IMR-90 (cell line): ENCODE measurements at regions not wholly inside any gene's neighbourhood (a gene's known extent, or its start where the extent isn't known, plus 50 kb on each side); places are given as distances from the start of the nearest gene placed in this dataset.

Source experiments
- ATAC-seq: fragments of 200-7000 bp; cut with Tn5 transposase; 2 replicates; pipeline ENCODE4 v1.9.1; 2020; ENCODE audit warnings: low read depth, mild to moderate bottlenecking, moderate library complexity
- BruUV-seq: library from RNA; stranded (reverse); fragments of 400-500 nt; replicated peaks from 2 replicates; lab custom pipeline; 2021; lab: Mats Ljungman, UMichigan
- CTCF ChIA-PET: fragments of 300-600 bp; formaldehyde crosslinking; extraction: SDS; loops from one replicate; lab custom pipeline; 2021; ENCODE audit warnings: antibody characterized with exemption; lab: Yijun Ruan, JAX
- POLR2A ChIA-PET: fragments of 300-600 bp; sonication (Branson Sonifier 250); formaldehyde crosslinking; loops from one replicate; lab custom pipeline; 2022; ENCODE audit warnings: antibody characterized with exemption; ENCODE audit not compliant: unreplicated experiment; lab: Charles Lee
- DNase-seq: peaks from one replicate; pipeline ENCODE4 v3.0.0; 2013
- H2AFZ ChIP-seq: replicated peaks from 2 replicates; pipeline ENCODE3; 2013; ENCODE audit warnings: low read length, mild to moderate bottlenecking; ENCODE audit not compliant: poor library complexity
- H2AK5ac ChIP-seq: 2 replicates; pipeline ENCODE4 v1.6.1; 2013; ENCODE audit warnings: low read depth, low read length, inconsistent platforms
- H2AK9ac ChIP-seq: replicated peaks from 2 replicates; pipeline ENCODE3; 2013; ENCODE audit warnings: mild to moderate bottlenecking, low read depth, low read length, moderate library complexity; ENCODE audit not compliant: poor library complexity
- H2BK120ac ChIP-seq: 2 replicates; pipeline ENCODE4 v1.6.1; 2013; ENCODE audit warnings: low read depth, low read length, inconsistent platforms
- H2BK15ac ChIP-seq: 3 replicates; pipeline ENCODE4 v1.6.1; 2013; ENCODE audit warnings: low read depth, low read length, inconsistent platforms
- H2BK20ac ChIP-seq: 2 replicates; pipeline ENCODE4 v1.6.1; 2013; ENCODE audit warnings: low read depth, mild to moderate bottlenecking, inconsistent platforms, low read length, moderate library complexity
- H2BK5ac ChIP-seq: 2 replicates; pipeline ENCODE4 v1.6.1; 2013; ENCODE audit warnings: mild to moderate bottlenecking, low read depth, low read length, inconsistent platforms; ENCODE audit not compliant: poor library complexity, severe bottlenecking
- H3K14ac ChIP-seq: replicated peaks from 2 replicates; pipeline ENCODE4 v1.6.1; 2013; ENCODE audit warnings: low read depth, low read length, inconsistent platforms
- H3K18ac ChIP-seq: 2 replicates; pipeline ENCODE4 v1.6.1; 2013; ENCODE audit warnings: low read depth, low read length, control low read depth
- H3K23ac ChIP-seq: 2 replicates; pipeline ENCODE4 v1.6.1; 2013; ENCODE audit warnings: low read depth, low read length, inconsistent platforms
- H3K27ac ChIP-seq: 2 replicates; pipeline ENCODE4 v1.5.1; 2013; ENCODE audit warnings: mild to moderate bottlenecking, control low read depth, low read length; ENCODE audit not compliant: insufficient read depth
- H3K27me3 ChIP-seq: 2 replicates; pipeline ENCODE4 v1.6.1; 2013; ENCODE audit warnings: low read length; ENCODE audit not compliant: control insufficient read depth, insufficient read depth
- H3K36me3 ChIP-seq: 2 replicates; pipeline ENCODE4 v1.6.1; 2013; ENCODE audit warnings: low read length, mixed read lengths; ENCODE audit not compliant: control insufficient read depth, insufficient read depth
- H3K4ac ChIP-seq: 2 replicates; pipeline ENCODE4 v1.6.1; 2013; ENCODE audit warnings: low read depth, low read length, inconsistent platforms
- H3K4me1 ChIP-seq: 2 replicates; pipeline ENCODE4 v1.6.1; 2013; ENCODE audit warnings: low read length, mixed read lengths; ENCODE audit not compliant: control insufficient read depth, insufficient read depth
- H3K4me2 ChIP-seq: 2 replicates; pipeline ENCODE4 v1.6.1; 2013; ENCODE audit warnings: low read depth, mild to moderate bottlenecking, control low read depth, low read length, moderate library complexity
- H3K4me3 ChIP-seq: 2 replicates; pipeline ENCODE4 v1.5.1; 2013; ENCODE audit warnings: low read depth, mild to moderate bottlenecking, control low read depth, low read length, moderate library complexity; ENCODE audit not compliant: insufficient read depth
- H3K56ac ChIP-seq: 2 replicates; pipeline ENCODE4 v1.6.1; 2013; ENCODE audit warnings: low read length, inconsistent platforms; ENCODE audit not compliant: insufficient read depth; ENCODE audit errors: extremely low read depth
- H3K79me1 ChIP-seq, 2 experiments: 2 replicates each; pipeline ENCODE4 v1.6.1; 2013; ENCODE audit warnings: low read length in 2 of 2, inconsistent platforms in 1 of 2, low read depth in 1 of 2
- H3K9ac ChIP-seq: 2 replicates; pipeline ENCODE4 v1.6.1; 2013; ENCODE audit warnings: low read depth, low read length, control low read depth
- H3K9me1 ChIP-seq: 2 replicates; pipeline ENCODE4 v1.6.1; 2013; ENCODE audit warnings: low read length, inconsistent platforms; ENCODE audit not compliant: insufficient read depth
- H3K9me3 ChIP-seq: 2 replicates; pipeline ENCODE4 v1.6.1; 2013; ENCODE audit warnings: low read length; ENCODE audit not compliant: control insufficient read depth, insufficient read depth
- H4K20me1 ChIP-seq: 2 replicates; pipeline ENCODE4 v1.6.1; 2013; ENCODE audit warnings: low read length, inconsistent platforms; ENCODE audit not compliant: insufficient read depth
- H4K5ac ChIP-seq: 2 replicates; pipeline ENCODE4 v1.6.1; 2013; ENCODE audit warnings: mild to moderate bottlenecking, low read depth, low read length, control low read depth
- H4K8ac ChIP-seq, 2 experiments: 2 replicates each; pipeline ENCODE4 v1.6.1; 2013; ENCODE audit warnings: low read depth in 2 of 2, low read length in 2 of 2, control low read depth in 1 of 2, inconsistent platforms in 1 of 2
- H4K91ac ChIP-seq: 2 replicates; pipeline ENCODE4 v1.6.1; 2013; ENCODE audit warnings: low read depth, low read length, inconsistent platforms; ENCODE audit not compliant: insufficient read depth
- BHLHE40 ChIP-seq: fragments of 150-350 bp; IDR thresholded peaks from 2 replicates; pipeline ENCODE4 v1.6.1; 2016; ENCODE audit warnings: mild to moderate bottlenecking, low read depth, low read length
- FOS ChIP-seq: fragments of 150-350 bp; IDR thresholded peaks from 2 replicates; pipeline ENCODE4 v1.6.1; 2016; ENCODE audit warnings: low read depth, low read length
- MAFK ChIP-seq: IDR thresholded peaks from 2 replicates; pipeline ENCODE4 v1.6.1; 2012; ENCODE audit warnings: low read depth, low read length, improper control_type of control experiment
- NFE2L2 ChIP-seq: fragments of 150-350 bp; IDR thresholded peaks from 2 replicates; pipeline ENCODE4 v1.6.1; 2016; ENCODE audit warnings: low read depth, mild to moderate bottlenecking, low read length
- SMC3 ChIP-seq: fragments of 150-350 bp; IDR thresholded peaks from 2 replicates; pipeline ENCODE4 v1.6.1; 2016; ENCODE audit warnings: low read depth, mild to moderate bottlenecking, antibody characterized with exemption, low read length, moderate library complexity
- WGBS, 2 experiments: methylation state at CpG; one replicate each; pipeline versions ENCODE4 v1.1.5 to v1.1.7; 2013; ENCODE audit warnings: missing lambda C conversion rate in 2 of 2; ENCODE audit not compliant: insufficient read length in 1 of 2; ENCODE audit errors: extremely low coverage in 2 of 2; 5-methylcytosine and 5-hydroxymethylcytosine counted together
- dilution Hi-C: fragments of 300-500 bp; cut with HindIII; formaldehyde crosslinking; loops from one replicate; pipeline ENCODE4 v1.14.3; 2018; ENCODE audit warnings: low sequenced_read_pairs; ENCODE audit not compliant: unreplicated experiment
- in situ Hi-C: fragments of 300-500 bp; cut with MboI; formaldehyde crosslinking; loops from 3 replicates; pipeline ENCODE4 v1.14.3; 2019; ENCODE audit warnings: low sequenced_read_pairs, inconsistent platforms, mixed read lengths
- intact Hi-C: fragments of 100-400 bp; cut with micrococcal nuclease; formaldehyde crosslinking; loops from 2 replicates; pipeline ENCODE4 v1.10.0; 2022
- TF ChIP-seq, protein P1 (sequence below): conservative IDR thresholded peaks from 2 replicates; pipeline ENCODE4 v1.5.1; 2012; ENCODE audit warnings: mild to moderate bottlenecking, low read depth, low read length, improper control_type of control experiment
- TF ChIP-seq, protein P2 (sequence below): fragments of 150-350 bp; IDR thresholded peaks from 2 replicates; pipeline ENCODE4 v1.6.1; 2016; ENCODE audit warnings: low read depth, mild to moderate bottlenecking, low read length, moderate library complexity, borderline replicate concordance

DNA sequence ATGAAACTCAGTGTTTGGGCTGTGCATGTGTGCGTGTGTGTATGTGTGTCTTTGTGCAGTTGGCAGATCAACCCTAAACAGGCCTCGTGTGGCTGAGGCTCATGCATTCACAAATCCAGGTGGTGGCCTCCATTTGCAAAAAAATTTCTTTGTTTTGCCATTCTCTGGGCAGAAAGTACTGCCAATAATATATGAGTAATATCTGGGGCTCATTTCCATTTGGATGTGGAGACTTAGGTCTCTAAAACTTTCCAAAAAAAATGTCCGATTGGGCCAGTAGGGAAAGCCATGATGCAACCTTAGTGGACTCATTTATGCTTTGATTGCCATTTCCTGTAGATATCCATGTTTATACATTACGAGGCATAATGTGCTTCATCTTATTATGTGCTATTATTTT lies 77.9 kb upstream of the RPS23 start:
- H4K91ac ChIP-seq = no peak overlapping the region
- peaks cover 17% of the 10 kb centered on the region for H3K4me1 ChIP-seq
- in situ Hi-C loops = loop anchor here (10.0 to 25.0 kb wide), 4 partner anchors 139 to 1119 kb away; partner anchors contain the start of gene VCAN
- no peak overlapping the region for H3K9ac ChIP-seq
- H3K56ac ChIP-seq = no peak overlapping the region
- H2BK15ac ChIP-seq = no peak overlapping the region
- H4K8ac ChIP-seq = no peak overlapping the region
- no peak overlapping the region for H3K4me3 ChIP-seq
- no peak overlapping the region for H3K4ac ChIP-seq
- no peaks in the 10 kb centered on the region for H3K27me3 ChIP-seq
- H4K5ac ChIP-seq = no peak overlapping the region
- no peaks in the 10 kb centered on the region for H3K79me1 ChIP-seq
- no peaks in the 10 kb centered on the region for H3K9me3 ChIP-seq
- dilution Hi-C loops = no loop called here
- H2AK9ac ChIP-seq = no peak overlapping the region
- no peaks in the 10 kb centered on the region for H3K36me3 ChIP-seq
- no peak for DNase-seq
- ATAC-seq = no peak
- H2AK5ac ChIP-seq = 0 out of 2 replicates have a peak overlapping the region, but pooled peaks have one; percentile 13
- CTCF ChIA-PET = interaction anchor here (1.1 kb wide), 1 partner anchor 21 kb away, joined by 3 read pairs; no protein-coding TSS in a partner anchor
- H3K18ac ChIP-seq = no peak overlapping the region
- intact Hi-C loops = no loop called here
- H4K20me1 ChIP-seq = no peaks in the 10 kb centered on the region
- WGBS, 2 experiments = no CpG with 5 or more reads among the region's 4 CpGs
- H2BK120ac ChIP-seq = no peak overlapping the region
- no peak overlapping the region for H3K23ac ChIP-seq
- BruUV-seq = no TSS peak
- H2BK5ac ChIP-seq = no peak overlapping the region
- POLR2A ChIA-PET = no interaction called here
- no peak overlapping the region for H2AFZ ChIP-seq
- H3K27ac ChIP-seq = no peak overlapping the region
- H3K4me2 ChIP-seq = no peak overlapping the region
- H2BK20ac ChIP-seq = no peak overlapping the region
- no peak overlapping the region for H3K14ac ChIP-seq
- H3K9me1 ChIP-seq = peaks cover 10% of the 10 kb centered on the region
- TF ChIP-seq SMC3 (no peak), FOS (no peak), NFE2L2 (no peak), BHLHE40 (no peak), MAFK (no peak)
- TF ChIP-seq, protein P1, sequence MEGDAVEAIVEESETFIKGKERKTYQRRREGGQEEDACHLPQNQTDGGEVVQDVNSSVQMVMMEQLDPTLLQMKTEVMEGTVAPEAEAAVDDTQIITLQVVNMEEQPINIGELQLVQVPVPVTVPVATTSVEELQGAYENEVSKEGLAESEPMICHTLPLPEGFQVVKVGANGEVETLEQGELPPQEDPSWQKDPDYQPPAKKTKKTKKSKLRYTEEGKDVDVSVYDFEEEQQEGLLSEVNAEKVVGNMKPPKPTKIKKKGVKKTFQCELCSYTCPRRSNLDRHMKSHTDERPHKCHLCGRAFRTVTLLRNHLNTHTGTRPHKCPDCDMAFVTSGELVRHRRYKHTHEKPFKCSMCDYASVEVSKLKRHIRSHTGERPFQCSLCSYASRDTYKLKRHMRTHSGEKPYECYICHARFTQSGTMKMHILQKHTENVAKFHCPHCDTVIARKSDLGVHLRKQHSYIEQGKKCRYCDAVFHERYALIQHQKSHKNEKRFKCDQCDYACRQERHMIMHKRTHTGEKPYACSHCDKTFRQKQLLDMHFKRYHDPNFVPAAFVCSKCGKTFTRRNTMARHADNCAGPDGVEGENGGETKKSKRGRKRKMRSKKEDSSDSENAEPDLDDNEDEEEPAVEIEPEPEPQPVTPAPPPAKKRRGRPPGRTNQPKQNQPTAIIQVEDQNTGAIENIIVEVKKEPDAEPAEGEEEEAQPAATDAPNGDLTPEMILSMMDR = no peak
- TF ChIP-seq, protein P2, sequence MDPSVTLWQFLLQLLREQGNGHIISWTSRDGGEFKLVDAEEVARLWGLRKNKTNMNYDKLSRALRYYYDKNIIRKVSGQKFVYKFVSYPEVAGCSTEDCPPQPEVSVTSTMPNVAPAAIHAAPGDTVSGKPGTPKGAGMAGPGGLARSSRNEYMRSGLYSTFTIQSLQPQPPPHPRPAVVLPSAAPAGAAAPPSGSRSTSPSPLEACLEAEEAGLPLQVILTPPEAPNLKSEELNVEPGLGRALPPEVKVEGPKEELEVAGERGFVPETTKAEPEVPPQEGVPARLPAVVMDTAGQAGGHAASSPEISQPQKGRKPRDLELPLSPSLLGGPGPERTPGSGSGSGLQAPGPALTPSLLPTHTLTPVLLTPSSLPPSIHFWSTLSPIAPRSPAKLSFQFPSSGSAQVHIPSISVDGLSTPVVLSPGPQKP = no peak
